ENCODE measurements at regions not wholly inside any gene's neighbourhood (a gene's known extent, or its start where the extent isn't known, plus 50 kb on each side); places are given as distances from the start of the nearest gene placed in this dataset.

- Histone ChIP-seq H3K4me1 (ENCODE audit: control insufficient read depth, insufficient read depth, low read length) (peaks cover 1% of the 10 kb centered on the region), H3K4me3 (ENCODE audit: low read length) (no peak overlapping the region), H3K27ac (ENCODE audit: low read length) (no peak overlapping the region), H3K27me3 (ENCODE audit: control insufficient read depth, insufficient read depth) (no peaks in the 10 kb centered on the region), H3K9me3 (ENCODE audit: control insufficient read depth, low read length) (no peaks in the 10 kb centered on the region)
- intact Hi-C loops (cut with DNase I), result no loop called here
- DNase-seq (no peak), ATAC-seq (no peak)
- WGBS, result 45% methylated on average over 2 of the region's 2 CpGs
These were observed 197.4 kb upstream of the FOXP2 start for GRCh38 chr7:114217026-114217806.

GRCh38 chr7:114214466-114214865, 200.1 kb upstream of the FOXP2 start:
- DNase-seq (no peak), ATAC-seq (no peak)
- Histone ChIP-seq H3K27ac (ENCODE audit: low read length) (no peak overlapping the region), H3K4me3 (ENCODE audit: low read length) (no peak overlapping the region), H3K4me1 (ENCODE audit: control insufficient read depth, insufficient read depth, low read length) (no peaks in the 10 kb centered on the region), H3K27me3 (ENCODE audit: control insufficient read depth, insufficient read depth) (no peaks in the 10 kb centered on the region), H3K9me3 (ENCODE audit: control insufficient read depth, low read length) (no peaks in the 10 kb centered on the region)
- intact Hi-C loops (cut with DNase I), result no loop called here
- WGBS, result 49% methylated on average over 2 of the region's 2 CpGs

- no peaks in the 10 kb centered on the region for H3K9me3 ChIP-seq (ENCODE audit: control insufficient read depth, low read length)
- ATAC-seq, result no peak
- intact Hi-C loops (cut with DNase I), result no loop called here
- H3K4me3 ChIP-seq (ENCODE audit: low read length), result no peak overlapping the region
- no peaks in the 10 kb centered on the region for H3K27me3 ChIP-seq (ENCODE audit: control insufficient read depth, insufficient read depth)
- H3K4me1 ChIP-seq (ENCODE audit: control insufficient read depth, insufficient read depth, low read length), result no peaks in the 10 kb centered on the region
- no peak for DNase-seq
- WGBS, result 54% methylated on average over 1 of the region's 1 CpG
- H3K27ac ChIP-seq (ENCODE audit: low read length), result no peak overlapping the region
These were observed 201.7 kb upstream of the FOXP2 start for GRCh38 chr7:114212721-114213429.

- H3K9me3 ChIP-seq (ENCODE audit: control insufficient read depth, low read length), result no peaks in the 10 kb centered on the region
- no peak overlapping the region for H3K27ac ChIP-seq (ENCODE audit: low read length)
- H3K4me3 ChIP-seq (ENCODE audit: low read length), result no peak overlapping the region
- H3K27me3 ChIP-seq (ENCODE audit: control insufficient read depth, insufficient read depth), result no peaks in the 10 kb centered on the region
- no peaks in the 10 kb centered on the region for H3K4me1 ChIP-seq (ENCODE audit: control insufficient read depth, insufficient read depth, low read length)
- intact Hi-C loops (cut with DNase I), result no loop called here
- DNase-seq (no peak), ATAC-seq (no peak)
- 75% methylated on average over 1 of the region's 1 CpG for WGBS
These were observed 204.6 kb upstream of the FOXP2 start for GRCh38 chr7:114209968-114210367.

GRCh38 chr7:114206688-114207087, 207.9 kb upstream of the FOXP2 start:
- no peaks in the 10 kb centered on the region for H3K9me3 ChIP-seq (ENCODE audit: control insufficient read depth, low read length)
- DNase-seq (no peak), ATAC-seq (no peak)
- no peaks in the 10 kb centered on the region for H3K4me1 ChIP-seq (ENCODE audit: control insufficient read depth, insufficient read depth, low read length)
- 75% methylated on average over 1 of the region's 1 CpG for WGBS
- intact Hi-C loops (cut with DNase I), result no loop called here
- no peak overlapping the region for H3K27ac ChIP-seq (ENCODE audit: low read length)
- no peak overlapping the region for H3K4me3 ChIP-seq (ENCODE audit: low read length)
- H3K27me3 ChIP-seq (ENCODE audit: control insufficient read depth, insufficient read depth), result no peaks in the 10 kb centered on the region

- DNase-seq, result no peak
- 93% methylated on average over 1 of the region's 1 CpG for WGBS
- H3K27me3 ChIP-seq (ENCODE audit: control insufficient read depth, insufficient read depth), result no peaks in the 10 kb centered on the region
- H3K4me1 ChIP-seq (ENCODE audit: control insufficient read depth, insufficient read depth, low read length), result no peaks in the 10 kb centered on the region
- intact Hi-C loops (cut with DNase I), result no loop called here
- no peak overlapping the region for H3K27ac ChIP-seq (ENCODE audit: low read length)
- no peaks in the 10 kb centered on the region for H3K9me3 ChIP-seq (ENCODE audit: control insufficient read depth, low read length)
- H3K4me3 ChIP-seq (ENCODE audit: low read length), result no peak overlapping the region
- no peak for ATAC-seq
These were observed 218.1 kb upstream of the FOXP2 start for GRCh38 chr7:114196517-114196916.

- Histone ChIP-seq H3K4me1 (ENCODE audit: control insufficient read depth, insufficient read depth, low read length) (no peaks in the 10 kb centered on the region), H3K4me3 (ENCODE audit: low read length) (no peak overlapping the region), H3K9me3 (ENCODE audit: control insufficient read depth, low read length) (no peaks in the 10 kb centered on the region), H3K27ac (ENCODE audit: low read length) (no peak overlapping the region), H3K27me3 (ENCODE audit: control insufficient read depth, insufficient read depth) (no peaks in the 10 kb centered on the region)
- intact Hi-C loops (cut with DNase I), result no loop called here
- peak in 1 of 3 donors; percentile 59 for DNase-seq
- no peak for ATAC-seq
- 65% methylated on average over 2 of the region's 2 CpGs for WGBS
These were observed 224.2 kb upstream of the FOXP2 start for GRCh38 chr7:114190387-114190786.

GRCh38 chr7:114183311-114184088, 231.1 kb upstream of the FOXP2 start:
- H3K4me1 ChIP-seq (ENCODE audit: control insufficient read depth, insufficient read depth, low read length), result no peaks in the 10 kb centered on the region
- no peaks in the 10 kb centered on the region for H3K27me3 ChIP-seq (ENCODE audit: control insufficient read depth, insufficient read depth)
- 59% methylated on average over 3 of the region's 3 CpGs for WGBS
- H3K27ac ChIP-seq (ENCODE audit: low read length), result no peak overlapping the region
- ATAC-seq (no peak), DNase-seq (no peak)
- intact Hi-C loops (cut with DNase I), result no loop called here
- no peak overlapping the region for H3K4me3 ChIP-seq (ENCODE audit: low read length)
- no peaks in the 10 kb centered on the region for H3K9me3 ChIP-seq (ENCODE audit: control insufficient read depth, low read length)

- Histone ChIP-seq H3K27ac (ENCODE audit: low read length) (no peak overlapping the region), H3K4me1 (ENCODE audit: control insufficient read depth, insufficient read depth, low read length) (no peaks in the 10 kb centered on the region), H3K9me3 (ENCODE audit: control insufficient read depth, low read length) (no peaks in the 10 kb centered on the region), H3K4me3 (ENCODE audit: low read length) (no peak overlapping the region), H3K27me3 (ENCODE audit: control insufficient read depth, insufficient read depth) (no peaks in the 10 kb centered on the region)
- intact Hi-C loops (cut with DNase I), result no loop called here
- 41% methylated on average over 1 of the region's 1 CpG for WGBS
- DNase-seq (no peak), ATAC-seq (no peak)
These were observed 231.8 kb upstream of the FOXP2 start for GRCh38 chr7:114182837-114183236.

- no peak for ATAC-seq
- Histone ChIP-seq H3K27ac (ENCODE audit: low read length) (no peak overlapping the region), H3K27me3 (ENCODE audit: control insufficient read depth, insufficient read depth) (no peaks in the 10 kb centered on the region), H3K4me3 (ENCODE audit: low read length) (no peak overlapping the region), H3K4me1 (ENCODE audit: control insufficient read depth, insufficient read depth, low read length) (no peaks in the 10 kb centered on the region), H3K9me3 (ENCODE audit: control insufficient read depth, low read length) (no peaks in the 10 kb centered on the region)
- intact Hi-C loops (cut with DNase I), result no loop called here
- DNase-seq, result no peak
- WGBS, result 79% methylated on average over 1 of the region's 1 CpG
These were observed 233.3 kb upstream of the FOXP2 start for GRCh38 chr7:114181280-114181679.
